ENCODE measurements at regions not wholly inside any gene's neighbourhood (a gene's known extent, or its start where the extent isn't known, plus 50 kb on each side); places are given as distances from the start of the nearest gene placed in this dataset.

DNA sequence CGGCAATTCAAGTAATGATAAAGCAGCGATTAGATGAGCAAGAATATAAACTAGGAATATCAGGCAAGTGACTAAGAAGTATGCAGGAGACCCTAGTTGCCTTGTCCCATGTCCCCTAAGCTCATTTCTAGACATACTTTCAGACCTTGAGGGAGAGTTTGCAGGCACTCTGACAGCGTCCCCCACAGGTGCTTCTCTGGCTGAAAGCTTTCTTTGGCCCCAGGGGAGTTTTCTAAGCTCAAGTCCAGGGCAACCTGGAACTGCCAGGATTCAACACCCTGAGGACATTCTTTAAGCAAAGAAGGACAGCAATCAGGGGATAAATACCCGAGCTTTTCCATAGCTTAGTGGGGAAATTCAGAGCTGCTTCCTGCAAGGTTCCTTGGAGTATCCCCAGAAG, 308.1 kb upstream of the CHST9 start:
- TF ChIP-seq, protein P1, sequence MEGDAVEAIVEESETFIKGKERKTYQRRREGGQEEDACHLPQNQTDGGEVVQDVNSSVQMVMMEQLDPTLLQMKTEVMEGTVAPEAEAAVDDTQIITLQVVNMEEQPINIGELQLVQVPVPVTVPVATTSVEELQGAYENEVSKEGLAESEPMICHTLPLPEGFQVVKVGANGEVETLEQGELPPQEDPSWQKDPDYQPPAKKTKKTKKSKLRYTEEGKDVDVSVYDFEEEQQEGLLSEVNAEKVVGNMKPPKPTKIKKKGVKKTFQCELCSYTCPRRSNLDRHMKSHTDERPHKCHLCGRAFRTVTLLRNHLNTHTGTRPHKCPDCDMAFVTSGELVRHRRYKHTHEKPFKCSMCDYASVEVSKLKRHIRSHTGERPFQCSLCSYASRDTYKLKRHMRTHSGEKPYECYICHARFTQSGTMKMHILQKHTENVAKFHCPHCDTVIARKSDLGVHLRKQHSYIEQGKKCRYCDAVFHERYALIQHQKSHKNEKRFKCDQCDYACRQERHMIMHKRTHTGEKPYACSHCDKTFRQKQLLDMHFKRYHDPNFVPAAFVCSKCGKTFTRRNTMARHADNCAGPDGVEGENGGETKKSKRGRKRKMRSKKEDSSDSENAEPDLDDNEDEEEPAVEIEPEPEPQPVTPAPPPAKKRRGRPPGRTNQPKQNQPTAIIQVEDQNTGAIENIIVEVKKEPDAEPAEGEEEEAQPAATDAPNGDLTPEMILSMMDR (IDR thresholded peaks at IDR 0.05; ENCODE audit: insufficient read depth, low read length, missing control alignments), result no peak
- DNase-seq (ENCODE audit: low read depth, low spot score), result no peak
- POLR2A ChIA-PET, result no interaction called here
- CTCF ChIA-PET, result no interaction called here
- H3K4me3 ChIP-seq (ENCODE audit: low read depth, low read length), result no peak overlapping the region

DNA sequence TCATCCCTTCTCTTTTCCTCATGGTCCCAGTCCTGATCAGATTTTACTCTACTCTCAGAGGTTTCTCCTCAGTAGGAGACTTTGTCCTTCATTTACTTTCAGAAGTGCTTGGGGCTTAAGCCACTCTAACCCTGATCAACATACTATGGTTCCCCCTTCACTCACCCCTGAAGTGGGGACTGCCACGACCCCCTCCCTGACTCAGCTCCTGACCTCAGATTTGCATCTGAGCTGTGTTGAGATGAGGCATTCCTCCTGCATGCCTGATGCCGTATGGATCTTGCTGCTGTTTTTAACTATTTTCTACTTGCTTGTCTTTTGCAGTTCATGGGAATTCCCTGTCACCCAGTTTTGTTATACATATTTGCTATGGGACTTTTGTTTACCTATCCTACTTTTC, 306.7 kb upstream of the CHST9 start:
- TF ChIP-seq, protein P1 (IDR thresholded peaks at IDR 0.05; ENCODE audit: insufficient read depth, low read length, missing control alignments), result no peak
- POLR2A ChIA-PET, result no interaction called here
- H3K4me3 ChIP-seq (ENCODE audit: low read depth, low read length), result no peak overlapping the region
- CTCF ChIA-PET, result no interaction called here
- no peak for DNase-seq (ENCODE audit: low read depth, low spot score)

DNA sequence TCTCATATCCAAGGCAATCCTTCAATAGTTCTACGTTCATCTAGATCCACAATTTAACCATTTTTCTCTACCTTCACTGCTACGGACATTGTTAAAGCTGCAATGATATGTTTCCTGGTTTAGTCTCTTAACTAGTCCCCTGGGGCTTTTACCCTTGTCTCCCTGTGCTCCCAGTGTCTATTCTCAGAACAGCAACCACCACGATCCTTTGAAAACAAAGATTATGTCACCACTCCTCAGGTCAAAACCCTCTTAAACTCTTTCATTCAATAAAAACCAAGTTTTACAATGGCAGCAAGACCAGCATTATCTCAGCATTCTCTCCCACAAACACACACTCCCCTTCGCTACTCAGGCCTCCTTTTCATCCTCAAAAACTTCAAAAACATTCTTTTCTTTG, 298.2 kb upstream of the CHST9 start:
- TF ChIP-seq, protein P1 (IDR thresholded peaks at IDR 0.05; ENCODE audit: insufficient read depth, low read length, missing control alignments), result no peak
- DNase-seq (ENCODE audit: low read depth, low spot score), result no peak
- no peak overlapping the region for H3K4me3 ChIP-seq (ENCODE audit: low read depth, low read length)
- POLR2A ChIA-PET, result no interaction called here
- CTCF ChIA-PET, result no interaction called here

DNA sequence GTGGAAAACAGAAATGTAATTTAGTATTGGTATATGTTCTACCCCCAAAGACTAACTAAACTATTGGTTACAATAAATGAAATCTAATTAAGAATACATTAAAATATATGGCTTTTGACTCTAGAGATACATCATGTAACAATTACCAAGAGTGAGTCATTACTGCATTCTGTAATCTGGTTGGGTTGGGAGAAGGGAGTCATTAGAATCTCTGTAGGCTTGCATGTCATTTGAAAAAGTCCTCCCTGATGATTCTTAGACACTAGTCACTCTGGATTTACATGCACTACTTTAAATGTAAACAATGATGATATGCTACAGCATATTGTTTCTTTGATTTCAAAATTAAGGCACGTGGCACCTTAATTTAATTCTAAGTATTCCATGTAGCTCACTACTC, 293.4 kb upstream of the CHST9 start:
- no peak for DNase-seq (ENCODE audit: low read depth, low spot score)
- TF ChIP-seq, protein P1 (IDR thresholded peaks at IDR 0.05; ENCODE audit: insufficient read depth, low read length, missing control alignments), result no peak
- H3K4me3 ChIP-seq (ENCODE audit: low read depth, low read length), result no peak overlapping the region
- CTCF ChIA-PET, result no interaction called here
- POLR2A ChIA-PET, result no interaction called here

DNA sequence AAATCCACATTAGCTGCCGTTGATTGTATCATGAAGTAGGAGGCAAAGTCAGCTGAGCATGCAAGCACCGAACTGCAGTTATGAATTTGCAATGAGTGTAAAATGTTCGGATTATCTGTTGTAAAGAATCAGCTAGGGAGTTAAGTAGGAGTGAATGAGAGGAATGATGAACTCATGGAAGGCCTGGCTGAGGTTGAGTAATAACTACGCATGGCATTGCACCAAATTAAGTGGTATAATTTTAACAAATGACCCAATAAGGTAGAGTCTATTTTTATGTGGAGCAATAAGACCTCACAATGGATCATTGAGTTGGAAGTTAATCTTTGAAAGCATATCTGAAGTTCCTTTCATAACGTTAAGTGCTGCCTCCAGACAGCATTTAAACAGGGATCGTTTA, 288.2 kb upstream of the CHST9 start:
- CTCF ChIA-PET, result no interaction called here
- H3K4me3 ChIP-seq (ENCODE audit: low read depth, low read length), result no peak overlapping the region
- POLR2A ChIA-PET, result no interaction called here
- DNase-seq (ENCODE audit: low read depth, low spot score), result no peak
- TF ChIP-seq, protein P1 (IDR thresholded peaks at IDR 0.05; ENCODE audit: insufficient read depth, low read length, missing control alignments), result no peak

DNA sequence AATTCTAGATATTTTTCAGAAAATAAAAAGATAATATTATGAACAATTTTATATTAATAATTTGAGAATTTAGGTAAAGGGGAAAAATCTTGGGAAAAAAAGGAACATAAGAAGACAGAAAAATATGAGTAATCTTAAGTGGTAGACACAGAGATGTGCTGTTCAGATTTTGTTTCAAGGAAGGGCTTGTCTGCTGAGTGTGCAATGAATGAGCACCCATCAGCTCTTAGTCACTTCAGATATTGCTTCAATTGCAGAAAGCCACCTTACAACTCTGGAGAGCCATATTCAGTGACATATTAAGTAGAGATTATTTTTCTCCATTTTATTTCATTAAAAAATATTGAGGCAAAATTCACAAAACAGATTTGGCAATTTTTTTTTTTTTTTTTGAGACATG, 282.0 kb upstream of the CHST9 start:
- CTCF ChIA-PET, result no interaction called here

More for the DNA sequence above, 282.0 kb upstream of the CHST9 start:
- POLR2A ChIA-PET, result no interaction called here
- TF ChIP-seq, protein P1 (IDR thresholded peaks at IDR 0.05; ENCODE audit: insufficient read depth, low read length, missing control alignments), result no peak
- no peak for DNase-seq (ENCODE audit: low read depth, low spot score)
- H3K4me3 ChIP-seq (ENCODE audit: low read depth, low read length), result no peak overlapping the region

All from AG04449 (cell line).